ENCODE measurements at regions not wholly inside any gene's neighbourhood (a gene's known extent, or its start where the extent isn't known, plus 50 kb on each side); places are given as distances from the start of the nearest gene placed in this dataset.

DNA sequence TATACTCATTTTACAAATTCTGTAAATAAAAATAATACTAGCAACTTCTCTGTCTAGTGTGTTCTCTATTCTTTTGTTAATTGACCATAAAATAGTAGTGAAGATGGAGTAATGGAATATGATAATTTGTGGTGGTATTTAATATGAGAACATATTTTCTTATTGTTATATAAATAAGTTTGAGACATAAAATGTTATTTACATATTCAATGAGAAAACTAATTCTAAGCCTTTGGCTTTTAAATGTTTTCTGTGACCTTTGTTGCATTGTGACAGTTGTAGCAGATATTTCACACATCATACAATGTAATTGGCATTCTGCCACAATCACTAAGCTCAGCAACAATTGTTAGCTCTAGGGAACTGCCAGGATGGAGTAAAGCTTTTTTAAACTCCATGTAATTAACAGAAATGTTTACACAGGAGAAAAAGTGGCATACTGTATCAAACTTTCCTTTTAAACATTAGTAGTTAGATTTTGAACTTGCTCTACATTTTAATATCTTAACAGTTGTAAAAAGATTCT lies 562.1 kb upstream of the PCDH9 start:
- H3K27ac Mint-ChIP-seq, result no peak overlapping the region
- H3K36me3 Mint-ChIP-seq (ENCODE audit: low read depth), result no peaks in the 10 kb centered on the region
- no peaks in the 10 kb centered on the region for H3K9me3 Mint-ChIP-seq
- intact Hi-C loops (cut with micrococcal nuclease), result no loop called here
- no peaks in the 10 kb centered on the region for H3K4me1 Mint-ChIP-seq (ENCODE audit: low read depth)
- H3K4me3 Mint-ChIP-seq, result no peak overlapping the region
- CTCF ChIA-PET, result no interaction called here
- no peaks in the 10 kb centered on the region for H3K27me3 Mint-ChIP-seq (ENCODE audit: low read depth)
- no peak for DNase-seq

GRCh38 chr13:67791047-67791446 lies 560.9 kb upstream of the PCDH9 start:
- CTCF ChIA-PET, result interaction anchor here (0.6 kb wide), 1 partner anchor 12 kb away, joined by 5 read pairs; no protein-coding TSS in a partner anchor
- intact Hi-C loops (cut with micrococcal nuclease), result no loop called here
- no peak overlapping the region for H3K4me3 Mint-ChIP-seq

DNA sequence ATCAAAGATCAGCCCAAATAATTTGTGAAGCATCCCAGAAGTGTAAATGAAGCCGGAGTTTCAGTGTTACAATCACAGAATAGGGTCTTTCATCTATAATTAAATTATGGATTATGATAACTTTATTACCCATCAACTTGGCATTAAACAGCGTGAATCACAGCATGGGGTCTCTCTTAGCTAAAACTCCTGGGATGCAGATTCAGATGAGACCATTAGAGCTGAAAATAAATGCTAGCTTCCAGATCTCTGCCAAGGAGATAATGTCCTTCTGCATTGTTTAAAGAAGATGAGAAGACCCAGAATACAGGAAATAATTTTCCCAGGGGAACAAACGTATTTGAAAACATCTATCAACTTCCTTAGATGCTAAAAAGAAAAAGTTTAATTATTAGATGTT lies 546.0 kb upstream of the PCDH9 start:
- CTCF ChIA-PET, result no interaction called here
- H3K4me3 Mint-ChIP-seq, result no peak overlapping the region
- DNase-seq, result no peak
- H3K36me3 Mint-ChIP-seq (ENCODE audit: low read depth), result no peaks in the 10 kb centered on the region
- intact Hi-C loops (cut with micrococcal nuclease), result no loop called here
- H3K27me3 Mint-ChIP-seq (ENCODE audit: low read depth), result no peaks in the 10 kb centered on the region
- H3K9me3 Mint-ChIP-seq, result peaks cover 9% of the 10 kb centered on the region
- H3K27ac Mint-ChIP-seq, result no peak overlapping the region
- H3K4me1 Mint-ChIP-seq (ENCODE audit: low read depth), result no peaks in the 10 kb centered on the region

More at GRCh38 chr13:67791047-67791446, 560.9 kb upstream of the PCDH9 start:
- no peaks in the 10 kb centered on the region for H3K27me3 Mint-ChIP-seq (ENCODE audit: low read depth)
- DNase-seq, result no peak
- H3K27ac Mint-ChIP-seq, result no peak overlapping the region
- no peaks in the 10 kb centered on the region for H3K9me3 Mint-ChIP-seq
- no peaks in the 10 kb centered on the region for H3K36me3 Mint-ChIP-seq (ENCODE audit: low read depth)
- H3K4me1 Mint-ChIP-seq (ENCODE audit: low read depth), result no peaks in the 10 kb centered on the region

GRCh38 chr13:67775359-67775758 lies 545.2 kb upstream of the PCDH9 start:
- H3K27ac Mint-ChIP-seq, result no peak overlapping the region
- peaks cover 9% of the 10 kb centered on the region for H3K9me3 Mint-ChIP-seq
- no peaks in the 10 kb centered on the region for H3K36me3 Mint-ChIP-seq (ENCODE audit: low read depth)
- intact Hi-C loops (cut with micrococcal nuclease), result no loop called here
- no peak overlapping the region for H3K4me3 Mint-ChIP-seq
- CTCF ChIA-PET, result no interaction called here
- no peaks in the 10 kb centered on the region for H3K4me1 Mint-ChIP-seq (ENCODE audit: low read depth)
- no peak for DNase-seq
- H3K27me3 Mint-ChIP-seq (ENCODE audit: low read depth), result no peaks in the 10 kb centered on the region

- Mint-ChIP-seq H3K9me3 (peaks cover 12% of the 10 kb centered on the region), H3K4me3 (no peak overlapping the region), H3K27me3 (ENCODE audit: low read depth) (no peaks in the 10 kb centered on the region), H3K4me1 (ENCODE audit: low read depth) (no peaks in the 10 kb centered on the region), H3K36me3 (ENCODE audit: low read depth) (no peaks in the 10 kb centered on the region), H3K27ac (no peak overlapping the region)
- CTCF ChIA-PET, result no interaction called here
- DNase-seq, result no peak
- intact Hi-C loops (cut with micrococcal nuclease), result no loop called here
These were observed 542.8 kb upstream of the PCDH9 start for GRCh38 chr13:67772807-67773453.

GRCh38 chr13:67771106-67771505 lies 541.0 kb upstream of the PCDH9 start:
- Mint-ChIP-seq H3K27me3 (ENCODE audit: low read depth) (no peaks in the 10 kb centered on the region), H3K36me3 (ENCODE audit: low read depth) (no peaks in the 10 kb centered on the region), H3K4me3 (no peak overlapping the region), H3K9me3 (peaks cover 10% of the 10 kb centered on the region), H3K27ac (no peak overlapping the region), H3K4me1 (ENCODE audit: low read depth) (no peaks in the 10 kb centered on the region)
- intact Hi-C loops (cut with micrococcal nuclease), result no loop called here
- CTCF ChIA-PET, result no interaction called here
- DNase-seq, result no peak

GRCh38 chr13:67769987-67770341 lies 539.8 kb upstream of the PCDH9 start:
- Mint-ChIP-seq H3K27ac (no peak overlapping the region), H3K27me3 (ENCODE audit: low read depth) (no peaks in the 10 kb centered on the region), H3K9me3 (peaks cover 8% of the 10 kb centered on the region), H3K36me3 (ENCODE audit: low read depth) (no peaks in the 10 kb centered on the region), H3K4me1 (ENCODE audit: low read depth) (no peaks in the 10 kb centered on the region), H3K4me3 (no peak overlapping the region)
- CTCF ChIA-PET, result no interaction called here
- no peak for DNase-seq
- intact Hi-C loops (cut with micrococcal nuclease), result no loop called here

DNA sequence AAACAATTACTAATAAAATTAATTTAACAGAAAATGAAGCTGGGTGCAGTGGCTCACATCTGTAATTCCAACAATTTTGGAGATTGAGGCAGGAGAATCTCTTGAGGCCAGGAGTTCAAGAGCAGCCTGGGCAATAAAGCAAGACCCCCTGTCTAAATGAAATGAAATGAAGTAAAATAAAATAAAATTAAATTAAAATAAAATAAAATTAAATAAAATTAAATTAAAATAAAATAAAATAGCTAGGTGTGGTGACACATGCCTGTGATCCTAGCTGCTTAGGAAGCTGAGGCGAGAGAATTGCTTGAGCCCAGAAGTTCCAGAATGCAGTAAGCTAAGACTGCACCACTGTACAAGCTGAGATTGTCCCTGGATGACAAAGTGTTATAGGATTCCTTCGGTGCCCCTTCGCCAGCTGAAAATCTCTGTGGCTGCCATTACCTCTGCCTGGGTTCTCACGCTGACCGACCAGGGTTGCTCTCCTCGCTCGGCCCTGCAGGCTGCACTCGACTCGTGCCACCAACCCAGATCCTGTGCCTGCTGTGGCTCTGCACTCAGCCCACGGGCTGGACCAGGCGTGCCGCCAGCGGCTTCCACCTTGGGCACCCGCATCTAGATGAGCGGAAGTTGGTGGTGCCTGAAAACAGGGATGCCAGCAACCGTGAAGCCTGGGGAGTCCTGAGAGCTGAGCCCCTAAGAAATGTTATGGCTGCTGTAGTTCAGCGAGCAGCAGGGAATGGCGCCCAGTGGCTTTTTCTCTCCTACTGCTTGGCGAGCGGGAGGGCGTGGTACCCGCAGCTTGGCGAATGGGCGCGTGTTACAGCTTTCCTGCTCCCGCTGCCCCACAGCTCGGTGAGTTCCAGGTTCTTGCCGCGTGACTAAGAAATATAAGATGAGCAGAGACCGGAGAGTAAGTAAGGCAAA lies 539.2 kb upstream of the PCDH9 start:
- Mint-ChIP-seq H3K27me3 (ENCODE audit: low read depth) (no peaks in the 10 kb centered on the region), H3K9me3 (peaks cover 8% of the 10 kb centered on the region), H3K4me1 (ENCODE audit: low read depth) (no peaks in the 10 kb centered on the region), H3K4me3 (no peak overlapping the region), H3K27ac (no peak overlapping the region), H3K36me3 (ENCODE audit: low read depth) (no peaks in the 10 kb centered on the region)
- CTCF ChIA-PET, result no interaction called here
- no peak for DNase-seq
- intact Hi-C loops (cut with micrococcal nuclease), result no loop called here

GRCh38 chr13:67763984-67764383 lies 533.8 kb upstream of the PCDH9 start:
- no peak overlapping the region for H3K4me3 Mint-ChIP-seq
- CTCF ChIA-PET, result no interaction called here
- no peak overlapping the region for H3K27ac Mint-ChIP-seq
- DNase-seq, result no peak
- no peaks in the 10 kb centered on the region for H3K9me3 Mint-ChIP-seq
- H3K27me3 Mint-ChIP-seq (ENCODE audit: low read depth), result no peaks in the 10 kb centered on the region
- no peaks in the 10 kb centered on the region for H3K4me1 Mint-ChIP-seq (ENCODE audit: low read depth)
- H3K36me3 Mint-ChIP-seq (ENCODE audit: low read depth), result no peaks in the 10 kb centered on the region
- intact Hi-C loops (cut with micrococcal nuclease), result no loop called here

DNA sequence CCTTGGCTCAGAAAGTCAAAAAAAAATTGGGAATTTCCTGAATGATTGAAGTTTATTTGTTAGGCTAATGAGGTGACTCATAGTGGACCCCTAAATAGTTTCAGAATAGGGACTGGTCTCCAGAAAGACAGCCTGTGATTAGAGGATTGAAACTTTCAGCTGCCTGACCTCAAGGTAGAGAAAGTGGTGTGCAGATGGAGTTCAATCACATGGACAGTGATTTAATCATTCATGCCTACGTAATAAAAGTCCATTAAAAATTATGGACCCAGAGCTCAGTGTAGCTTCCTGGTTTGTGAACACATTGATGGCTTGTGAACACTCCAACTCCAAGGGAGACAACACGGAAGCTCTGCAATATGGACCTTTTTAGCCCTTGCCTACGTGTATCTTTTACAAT lies 533.2 kb upstream of the PCDH9 start:
- intact Hi-C loops (cut with micrococcal nuclease), result no loop called here
- H3K4me1 Mint-ChIP-seq (ENCODE audit: low read depth), result no peaks in the 10 kb centered on the region
- no peak overlapping the region for H3K4me3 Mint-ChIP-seq
- no peaks in the 10 kb centered on the region for H3K9me3 Mint-ChIP-seq
- CTCF ChIA-PET, result no interaction called here
- no peaks in the 10 kb centered on the region for H3K36me3 Mint-ChIP-seq (ENCODE audit: low read depth)
- DNase-seq, result no peak
- no peaks in the 10 kb centered on the region for H3K27me3 Mint-ChIP-seq (ENCODE audit: low read depth)
- H3K27ac Mint-ChIP-seq, result no peak overlapping the region

DNA sequence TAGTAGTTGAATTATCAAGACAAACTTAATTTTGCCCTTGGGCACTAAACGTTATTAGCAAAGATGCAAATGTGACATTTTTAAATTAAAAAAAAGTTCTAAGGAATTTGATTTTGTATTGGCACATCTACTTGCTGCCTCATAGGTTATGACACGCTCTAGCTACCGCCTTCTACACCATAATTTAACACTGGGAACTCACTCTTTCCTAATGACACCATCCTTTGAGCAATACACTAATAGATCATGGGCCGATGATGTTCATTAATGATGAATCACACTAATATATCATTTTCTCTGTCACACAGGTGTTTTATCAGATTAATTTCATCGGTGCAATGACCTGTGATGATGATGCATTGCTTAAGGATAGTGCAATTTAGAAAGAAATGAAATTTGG lies 528.8 kb upstream of the PCDH9 start:
- Mint-ChIP-seq H3K9me3 (peaks cover 8% of the 10 kb centered on the region), H3K4me1 (ENCODE audit: low read depth) (no peaks in the 10 kb centered on the region), H3K27me3 (ENCODE audit: low read depth) (no peaks in the 10 kb centered on the region), H3K4me3 (no peak overlapping the region), H3K27ac (no peak overlapping the region), H3K36me3 (ENCODE audit: low read depth) (no peaks in the 10 kb centered on the region)
- CTCF ChIA-PET, result no interaction called here
- intact Hi-C loops (cut with micrococcal nuclease), result no loop called here
- DNase-seq, result no peak

GRCh38 chr13:67754012-67754411 lies 523.9 kb upstream of the PCDH9 start:
- Mint-ChIP-seq H3K36me3 (ENCODE audit: low read depth) (no peaks in the 10 kb centered on the region), H3K9me3 (peaks cover 8% of the 10 kb centered on the region), H3K27ac (no peak overlapping the region), H3K27me3 (ENCODE audit: low read depth) (no peaks in the 10 kb centered on the region), H3K4me1 (ENCODE audit: low read depth) (no peaks in the 10 kb centered on the region), H3K4me3 (no peak overlapping the region)
- intact Hi-C loops (cut with micrococcal nuclease), result no loop called here
- CTCF ChIA-PET, result no interaction called here
- no peak for DNase-seq

- H3K36me3 Mint-ChIP-seq (ENCODE audit: low read depth), result no peaks in the 10 kb centered on the region
- CTCF ChIA-PET, result no interaction called here
- no peak overlapping the region for H3K27ac Mint-ChIP-seq
- no peak overlapping the region for H3K4me3 Mint-ChIP-seq
- no peaks in the 10 kb centered on the region for H3K4me1 Mint-ChIP-seq (ENCODE audit: low read depth)
- DNase-seq, result no peak
- peaks cover 11% of the 10 kb centered on the region for H3K9me3 Mint-ChIP-seq
- H3K27me3 Mint-ChIP-seq (ENCODE audit: low read depth), result no peaks in the 10 kb centered on the region
- intact Hi-C loops (cut with micrococcal nuclease), result no loop called here
These were observed 522.6 kb upstream of the PCDH9 start for GRCh38 chr13:67752759-67753158.
